Adipocyte (in vitro differentiated cells): ENCODE measurements at regions not wholly inside any gene's neighbourhood (a gene's known extent, or its start where the extent isn't known, plus 50 kb on each side); places are given as distances from the start of the nearest gene placed in this dataset.
"Not testable (repeated sequence)": the region's sequence is repeated elsewhere in the genome, so short reads cannot be mapped to it uniquely, and the experiment has no call there.

Source experiments
- DNase-seq: peaks from one replicate; pipeline ENCODE4 v3.0.0-alpha.2; 2015; ENCODE audit warnings: low read depth
- H3K27me3 ChIP-seq: replicated peaks from 2 replicates; pipeline ENCODE4 v1.7.0; 2013; ENCODE audit warnings: mild to moderate bottlenecking, low read length, moderate library complexity; ENCODE audit not compliant: control insufficient read depth, insufficient read depth
- H3K36me3 ChIP-seq: 2 replicates; pipeline ENCODE4 v1.7.0; 2013; ENCODE audit warnings: low read length, mild to moderate bottlenecking, moderate library complexity; ENCODE audit not compliant: control insufficient read depth, insufficient read depth, severe bottlenecking
- H3K4me1 ChIP-seq: 2 replicates; pipeline ENCODE4 v1.7.0; 2013; ENCODE audit warnings: mild to moderate bottlenecking, low read length, moderate library complexity; ENCODE audit not compliant: control insufficient read depth, insufficient read depth
- H3K4me3 ChIP-seq: 2 replicates; pipeline ENCODE4 v1.7.0; 2013; ENCODE audit warnings: mild to moderate bottlenecking, low read length, moderate library complexity
- H3K9ac ChIP-seq: 2 replicates; pipeline ENCODE4 v1.7.0; 2013; ENCODE audit warnings: mild to moderate bottlenecking, low read length, moderate library complexity
- H3K9me3 ChIP-seq: 2 replicates; pipeline ENCODE4 v1.7.0; 2013; ENCODE audit warnings: mild to moderate bottlenecking, low read length, moderate library complexity; ENCODE audit not compliant: control insufficient read depth

GRCh38 chr13:91057507-91057906 lies 290.0 kb upstream of the MIR17HG start:
- H3K36me3 ChIP-seq, H3K4me3 ChIP-seq, H3K4me1 ChIP-seq, H3K9ac ChIP-seq, H3K9me3 ChIP-seq, H3K27me3 ChIP-seq, DNase-seq: not testable (repeated sequence)

DNA sequence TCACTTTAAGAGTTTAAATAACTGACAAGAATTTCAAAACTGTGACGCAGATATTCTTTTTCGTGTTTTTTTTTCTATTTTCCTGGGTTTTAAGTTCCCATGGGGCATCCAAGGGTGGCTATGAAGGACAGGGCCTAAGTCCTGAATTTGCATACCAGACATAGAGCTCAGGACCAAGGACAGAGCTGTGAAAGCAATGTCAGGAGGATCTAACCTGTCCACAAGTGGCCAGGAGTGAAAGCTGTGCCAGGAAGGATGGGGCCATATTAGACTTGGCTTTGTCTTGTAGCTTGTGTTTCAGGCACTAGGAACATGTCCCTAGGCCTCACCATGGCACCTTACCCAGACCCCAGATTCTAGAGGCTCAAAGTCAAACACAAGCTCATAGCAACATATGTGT lies 289.4 kb upstream of the MIR17HG start:
- H3K4me3 ChIP-seq, result no peak overlapping the region
- DNase-seq, result no peak
- H3K4me1 ChIP-seq, result no peaks in the 10 kb centered on the region
- no peak overlapping the region for H3K9ac ChIP-seq
- no peaks in the 10 kb centered on the region for H3K27me3 ChIP-seq
- H3K36me3 ChIP-seq, result no peaks in the 10 kb centered on the region
- no peaks in the 10 kb centered on the region for H3K9me3 ChIP-seq

GRCh38 chr13:91058919-91059318 lies 288.6 kb upstream of the MIR17HG start:
- Histone ChIP-seq H3K36me3 (no peaks in the 10 kb centered on the region), H3K4me3 (no peak overlapping the region), H3K27me3 (no peaks in the 10 kb centered on the region), H3K9ac (no peak overlapping the region), H3K9me3 (no peaks in the 10 kb centered on the region), H3K4me1 (no peaks in the 10 kb centered on the region)
- DNase-seq, result no peak

GRCh38 chr13:91066745-91067144 lies 280.7 kb upstream of the MIR17HG start:
- H3K27me3 ChIP-seq, result no peaks in the 10 kb centered on the region
- no peak overlapping the region for H3K4me3 ChIP-seq
- no peak for DNase-seq
- H3K9ac ChIP-seq, result no peak overlapping the region
- no peaks in the 10 kb centered on the region for H3K36me3 ChIP-seq
- no peaks in the 10 kb centered on the region for H3K4me1 ChIP-seq
- no peaks in the 10 kb centered on the region for H3K9me3 ChIP-seq

DNA sequence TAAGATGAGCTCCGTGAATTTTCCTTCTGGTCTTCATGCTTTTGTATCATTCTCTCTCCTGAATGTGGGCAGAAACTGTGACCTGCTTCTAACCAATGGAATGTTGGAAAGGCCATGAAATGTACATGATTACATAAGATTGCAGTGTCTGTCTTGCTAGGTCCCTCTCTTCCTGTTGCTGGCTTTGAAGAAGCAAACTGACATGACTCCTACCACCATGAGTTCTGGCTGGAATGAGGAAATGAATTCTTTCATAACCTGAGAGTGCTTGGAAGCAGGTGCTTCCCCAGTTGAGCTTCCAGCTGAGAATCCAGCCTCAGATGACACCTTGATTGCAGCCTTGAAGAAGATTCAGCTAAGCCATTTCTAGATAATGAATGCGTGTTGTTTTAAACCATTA lies 275.0 kb upstream of the MIR17HG start:
- H3K9me3 ChIP-seq, result no peaks in the 10 kb centered on the region
- DNase-seq, result no peak
- no peaks in the 10 kb centered on the region for H3K4me1 ChIP-seq
- H3K27me3 ChIP-seq, result no peaks in the 10 kb centered on the region
- H3K36me3 ChIP-seq, result no peaks in the 10 kb centered on the region
- no peak overlapping the region for H3K4me3 ChIP-seq
- H3K9ac ChIP-seq, result no peak overlapping the region

GRCh38 chr13:91074091-91074490 lies 273.4 kb upstream of the MIR17HG start:
- no peaks in the 10 kb centered on the region for H3K9me3 ChIP-seq
- no peaks in the 10 kb centered on the region for H3K27me3 ChIP-seq
- no peak overlapping the region for H3K9ac ChIP-seq
- no peaks in the 10 kb centered on the region for H3K36me3 ChIP-seq
- no peak for DNase-seq
- no peaks in the 10 kb centered on the region for H3K4me1 ChIP-seq
- H3K4me3 ChIP-seq, result no peak overlapping the region

DNA sequence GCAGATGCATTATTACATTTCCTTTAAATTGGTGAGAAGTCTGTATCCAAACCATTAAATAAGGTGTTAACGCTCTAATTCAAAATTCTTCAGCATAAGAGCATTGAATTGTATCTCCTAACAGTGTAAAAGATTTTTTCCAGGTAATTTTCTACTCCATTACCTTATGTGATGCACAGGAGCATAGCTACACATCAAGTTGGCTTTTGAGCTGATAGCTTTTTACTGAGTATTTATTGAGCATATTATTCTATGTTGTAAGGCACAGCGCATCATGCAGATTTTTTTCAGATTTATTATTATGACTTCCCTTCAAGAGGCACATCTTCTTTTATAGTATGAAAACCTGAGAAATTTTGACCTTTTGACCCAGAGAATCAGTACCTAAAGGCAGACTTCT lies 270.7 kb upstream of the MIR17HG start:
- DNase-seq, result no peak
- H3K4me3 ChIP-seq, result no peak overlapping the region
- H3K9ac ChIP-seq, result no peak overlapping the region

GRCh38 chr13:91078093-91078679 lies 269.3 kb upstream of the MIR17HG start:
- Histone ChIP-seq H3K9me3 (no peaks in the 10 kb centered on the region), H3K36me3 (no peaks in the 10 kb centered on the region), H3K4me1 (no peaks in the 10 kb centered on the region), H3K9ac (no peak overlapping the region), H3K4me3 (no peak overlapping the region), H3K27me3 (peaks cover 6% of the 10 kb centered on the region)
- peak; percentile 3 for DNase-seq

More for the DNA sequence above, 270.7 kb upstream of the MIR17HG start:
- Histone ChIP-seq H3K27me3 (peaks cover 4% of the 10 kb centered on the region), H3K4me1 (no peaks in the 10 kb centered on the region), H3K36me3 (no peaks in the 10 kb centered on the region), H3K9me3 (no peaks in the 10 kb centered on the region)

DNA sequence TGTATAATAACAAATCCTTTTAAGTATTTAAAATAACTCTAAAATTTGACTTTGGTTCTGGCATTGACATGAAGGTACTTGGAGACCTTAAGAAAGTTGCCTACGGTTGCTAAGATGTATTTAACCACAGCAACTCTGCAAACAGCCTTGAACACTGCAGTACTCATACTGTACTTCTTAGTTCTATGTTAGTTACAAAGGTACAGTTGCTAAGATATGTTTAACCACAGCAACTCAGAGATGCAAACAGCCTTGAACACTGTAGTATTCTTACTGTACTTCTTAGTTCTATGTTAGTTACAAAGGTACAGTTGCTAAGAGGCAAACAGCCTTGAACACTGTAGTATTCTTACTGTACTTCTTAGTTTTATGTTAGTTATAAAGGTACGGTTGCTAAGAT lies 268.3 kb upstream of the MIR17HG start:
- Histone ChIP-seq H3K4me3 (no peak overlapping the region), H3K9ac (no peak overlapping the region), H3K27me3 (peaks cover 6% of the 10 kb centered on the region), H3K4me1 (no peaks in the 10 kb centered on the region), H3K36me3 (no peaks in the 10 kb centered on the region), H3K9me3 (no peaks in the 10 kb centered on the region)
- DNase-seq, result no peak

GRCh38 chr13:91085127-91085526 lies 262.4 kb upstream of the MIR17HG start:
- no peak for DNase-seq
- Histone ChIP-seq H3K4me1 (no peaks in the 10 kb centered on the region), H3K9ac (no peak overlapping the region)

GRCh38 chr13:91086936-91087716 lies 260.4 kb upstream of the MIR17HG start:
- H3K9me3 ChIP-seq, result no peaks in the 10 kb centered on the region
- DNase-seq, result no peak
- H3K4me3 ChIP-seq, result no peak overlapping the region
- H3K36me3 ChIP-seq, result no peaks in the 10 kb centered on the region
- H3K4me1 ChIP-seq, result no peaks in the 10 kb centered on the region
- H3K9ac ChIP-seq, result no peak overlapping the region
- peaks cover 3% of the 10 kb centered on the region for H3K27me3 ChIP-seq

More at GRCh38 chr13:91085127-91085526, 262.4 kb upstream of the MIR17HG start:
- Histone ChIP-seq H3K27me3 (peaks cover 10% of the 10 kb centered on the region), H3K9me3 (no peaks in the 10 kb centered on the region), H3K36me3 (no peaks in the 10 kb centered on the region), H3K4me3 (no peak overlapping the region)
